Hepatocyte (in vitro differentiated cells): ENCODE measurements at regions not wholly inside any gene's neighbourhood (a gene's known extent, or its start where the extent isn't known, plus 50 kb on each side); places are given as distances from the start of the nearest gene placed in this dataset.

Experiments
- EZH2 ChIP-seq: fragments of 200-600 bp; sonication (generic); IDR thresholded peaks from 2 replicates; pipeline ENCODE4 v1.6.1; 2016; ENCODE audit warnings: antibody characterized with exemption, mild to moderate bottlenecking, borderline replicate concordance
- EZH2phosphoT487 ChIP-seq: fragments of 200-600 bp; sonication (generic); IDR thresholded peaks from one replicate; pipeline ENCODE4 v1.6.1; 2018; ENCODE audit warnings: antibody characterized with exemption, mild to moderate bottlenecking, low read depth, moderate library complexity; ENCODE audit not compliant: unreplicated experiment, severe bottlenecking
- TF ChIP-seq, protein P1 (sequence below): fragments of 200-600 bp; sonication (generic); IDR thresholded peaks from 2 replicates; pipeline ENCODE4 v1.5.1; 2016; ENCODE audit warnings: antibody characterized with exemption, mild to moderate bottlenecking; ENCODE audit not compliant: poor library complexity

DNA sequence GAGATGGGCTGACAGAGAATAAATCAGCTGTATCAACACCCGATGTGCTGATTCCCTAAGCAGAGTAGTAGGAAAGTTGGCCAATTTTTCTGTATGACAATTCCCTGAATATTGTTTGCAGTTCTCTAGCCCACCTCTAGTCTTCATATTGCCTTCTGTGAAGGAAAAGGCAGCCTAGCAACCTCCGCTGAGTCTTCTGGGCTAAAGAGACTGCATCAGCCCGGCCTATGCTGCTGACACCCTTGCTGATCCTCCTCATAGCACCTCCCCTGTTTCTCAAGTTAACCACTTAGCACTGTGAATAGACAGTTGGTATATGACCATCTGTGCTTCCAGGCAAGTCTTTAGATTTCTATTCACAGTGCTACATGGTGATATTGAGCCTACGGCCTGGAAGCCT, 161.1 kb upstream of the EGLN3 start:
- TF ChIP-seq EZH2 (no peak), EZH2phosphoT487 (no peak)
- TF ChIP-seq, protein P1, sequence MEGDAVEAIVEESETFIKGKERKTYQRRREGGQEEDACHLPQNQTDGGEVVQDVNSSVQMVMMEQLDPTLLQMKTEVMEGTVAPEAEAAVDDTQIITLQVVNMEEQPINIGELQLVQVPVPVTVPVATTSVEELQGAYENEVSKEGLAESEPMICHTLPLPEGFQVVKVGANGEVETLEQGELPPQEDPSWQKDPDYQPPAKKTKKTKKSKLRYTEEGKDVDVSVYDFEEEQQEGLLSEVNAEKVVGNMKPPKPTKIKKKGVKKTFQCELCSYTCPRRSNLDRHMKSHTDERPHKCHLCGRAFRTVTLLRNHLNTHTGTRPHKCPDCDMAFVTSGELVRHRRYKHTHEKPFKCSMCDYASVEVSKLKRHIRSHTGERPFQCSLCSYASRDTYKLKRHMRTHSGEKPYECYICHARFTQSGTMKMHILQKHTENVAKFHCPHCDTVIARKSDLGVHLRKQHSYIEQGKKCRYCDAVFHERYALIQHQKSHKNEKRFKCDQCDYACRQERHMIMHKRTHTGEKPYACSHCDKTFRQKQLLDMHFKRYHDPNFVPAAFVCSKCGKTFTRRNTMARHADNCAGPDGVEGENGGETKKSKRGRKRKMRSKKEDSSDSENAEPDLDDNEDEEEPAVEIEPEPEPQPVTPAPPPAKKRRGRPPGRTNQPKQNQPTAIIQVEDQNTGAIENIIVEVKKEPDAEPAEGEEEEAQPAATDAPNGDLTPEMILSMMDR, result no peak
